ENCODE measurements at regions not wholly inside any gene's neighbourhood (a gene's known extent, or its start where the extent isn't known, plus 50 kb on each side); places are given as distances from the start of the nearest gene placed in this dataset.

DNA sequence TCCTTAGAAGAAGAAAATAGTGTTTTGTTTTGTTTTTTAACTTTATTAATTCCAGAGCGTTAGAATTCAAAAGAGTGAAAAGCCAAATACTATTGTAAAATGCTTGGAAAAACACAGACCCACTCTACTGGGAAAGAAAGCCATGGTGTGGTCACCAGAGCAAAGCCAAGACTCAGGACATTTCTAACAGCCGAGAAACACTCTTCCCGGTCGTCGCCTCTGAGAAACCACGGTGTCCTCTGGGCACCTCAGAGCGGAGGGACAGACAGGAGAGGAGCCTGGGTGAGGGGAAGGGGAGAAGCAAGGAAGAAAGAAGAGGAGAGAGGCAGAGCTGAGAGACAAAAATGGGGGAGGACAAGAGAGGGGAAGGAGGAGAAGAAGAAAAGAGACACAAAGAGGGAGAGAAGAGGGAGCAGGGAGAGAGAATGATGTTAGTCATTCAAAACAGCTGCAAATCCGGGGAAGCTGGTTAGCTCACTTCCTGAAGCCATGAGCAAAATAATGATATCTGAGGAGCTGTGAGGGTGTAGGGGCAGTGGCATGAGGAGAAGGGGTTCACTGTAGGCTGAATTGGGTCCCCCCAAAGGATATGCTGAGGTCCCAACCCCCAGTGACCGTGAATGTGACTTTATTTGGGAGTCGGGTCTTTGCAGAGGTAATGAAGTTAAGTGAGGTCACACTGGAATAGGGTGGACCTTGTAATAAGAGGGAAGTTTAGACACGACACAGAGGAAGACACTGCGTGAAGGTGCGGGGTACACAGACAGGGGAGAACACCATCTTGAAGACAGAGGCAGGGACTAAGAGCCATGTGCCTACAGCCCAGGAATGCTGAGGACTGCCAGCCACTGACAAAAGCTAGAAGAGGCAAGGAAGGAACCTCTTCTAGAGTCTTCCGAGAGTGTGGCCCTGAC is 58.2 kb upstream of the DMRTB1 start:
- Histone ChIP-seq H3K9me3 (ENCODE audit: control insufficient read depth, insufficient read depth, low read length) (no peaks in the 10 kb centered on the region), H3F3A (ENCODE audit: control insufficient read depth, insufficient read depth) (no peaks in the 10 kb centered on the region), H3K27ac (ENCODE audit: low read depth, low read length) (no peak overlapping the region), H3K4me1 (ENCODE audit: control insufficient read depth, low read length) (no peaks in the 10 kb centered on the region), H3K36me3 (ENCODE audit: control insufficient read depth, low read length) (no peaks in the 10 kb centered on the region), H3K4me3 (ENCODE audit: low read length) (no peak overlapping the region), H4K20me1 (ENCODE audit: control insufficient read depth, insufficient read depth, low read depth, low read length) (no peaks in the 10 kb centered on the region), H3K27me3 (ENCODE audit: control insufficient read depth, low read length) (peaks cover 43% of the 10 kb centered on the region), H3K4me2 (ENCODE audit: low read length) (no peak overlapping the region), H3K79me2 (ENCODE audit: control insufficient read depth, low read length) (no peaks in the 10 kb centered on the region), H3K9me2 (replicated peaks; ENCODE audit: control insufficient read depth, low read length) (no peaks in the 10 kb centered on the region)
- TF ChIP-seq, protein P1, sequence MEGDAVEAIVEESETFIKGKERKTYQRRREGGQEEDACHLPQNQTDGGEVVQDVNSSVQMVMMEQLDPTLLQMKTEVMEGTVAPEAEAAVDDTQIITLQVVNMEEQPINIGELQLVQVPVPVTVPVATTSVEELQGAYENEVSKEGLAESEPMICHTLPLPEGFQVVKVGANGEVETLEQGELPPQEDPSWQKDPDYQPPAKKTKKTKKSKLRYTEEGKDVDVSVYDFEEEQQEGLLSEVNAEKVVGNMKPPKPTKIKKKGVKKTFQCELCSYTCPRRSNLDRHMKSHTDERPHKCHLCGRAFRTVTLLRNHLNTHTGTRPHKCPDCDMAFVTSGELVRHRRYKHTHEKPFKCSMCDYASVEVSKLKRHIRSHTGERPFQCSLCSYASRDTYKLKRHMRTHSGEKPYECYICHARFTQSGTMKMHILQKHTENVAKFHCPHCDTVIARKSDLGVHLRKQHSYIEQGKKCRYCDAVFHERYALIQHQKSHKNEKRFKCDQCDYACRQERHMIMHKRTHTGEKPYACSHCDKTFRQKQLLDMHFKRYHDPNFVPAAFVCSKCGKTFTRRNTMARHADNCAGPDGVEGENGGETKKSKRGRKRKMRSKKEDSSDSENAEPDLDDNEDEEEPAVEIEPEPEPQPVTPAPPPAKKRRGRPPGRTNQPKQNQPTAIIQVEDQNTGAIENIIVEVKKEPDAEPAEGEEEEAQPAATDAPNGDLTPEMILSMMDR (IDR thresholded peaks at IDR 0.05; ENCODE audit: low read depth, low read length, poor library complexity, severe bottlenecking): no peak
- no peak for TF ChIP-seq EZH2phosphoT487 (IDR thresholded peaks at IDR 0.05; ENCODE audit: borderline replicate concordance, low read length)

DNA sequence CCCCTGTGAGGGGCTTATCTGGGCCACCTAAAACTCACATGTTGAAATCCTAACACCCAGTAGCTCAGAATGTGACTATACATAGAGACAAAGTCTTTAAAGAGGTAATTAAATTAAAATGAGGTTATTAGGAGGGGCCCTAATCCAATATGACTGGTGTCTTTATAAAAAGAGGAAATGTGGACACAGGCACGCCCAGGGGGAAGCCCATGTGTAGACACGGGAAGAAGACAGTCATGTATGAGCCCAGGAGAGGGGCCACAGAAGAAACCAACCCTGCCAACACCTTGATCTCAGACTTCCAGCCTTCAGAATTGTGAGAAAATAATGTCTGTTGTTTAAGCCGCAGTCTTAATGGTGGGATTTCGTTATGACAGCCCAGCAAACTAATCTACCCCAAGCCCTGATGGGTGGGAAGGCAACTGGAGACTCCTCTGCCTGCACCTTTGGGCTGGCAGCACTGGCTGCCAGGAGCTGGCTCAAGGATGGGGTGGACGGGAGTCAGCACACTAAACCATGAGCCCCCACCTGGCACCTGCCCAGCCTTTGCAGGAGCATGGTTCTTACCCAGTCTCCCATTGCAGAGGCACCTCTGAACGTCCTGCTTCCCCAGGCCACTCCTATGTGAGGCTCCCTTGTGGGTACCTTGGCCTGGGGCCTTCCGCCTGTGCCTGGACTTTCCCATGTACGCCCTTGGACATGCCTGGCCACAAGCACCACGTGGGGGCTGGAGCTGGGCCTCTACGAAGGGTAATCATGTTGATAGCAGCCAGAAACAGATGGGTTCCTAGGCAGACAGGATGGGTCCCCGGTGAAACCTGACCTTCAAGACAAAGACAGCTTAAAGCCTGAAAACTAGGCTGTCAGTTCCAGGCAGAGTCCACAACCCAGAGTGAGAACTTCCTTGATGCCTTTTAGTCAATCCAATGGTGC is 57.1 kb upstream of the DMRTB1 start:
- Histone ChIP-seq H3K4me1 (ENCODE audit: control insufficient read depth, low read length) (no peaks in the 10 kb centered on the region), H3K36me3 (ENCODE audit: control insufficient read depth, low read length) (no peaks in the 10 kb centered on the region), H3K9me3 (ENCODE audit: control insufficient read depth, insufficient read depth, low read length) (no peaks in the 10 kb centered on the region), H3K4me2 (ENCODE audit: low read length) (no peak overlapping the region), H3K4me3 (ENCODE audit: low read length) (no peak overlapping the region), H3K27ac (ENCODE audit: low read depth, low read length) (no peak overlapping the region), H3F3A (ENCODE audit: control insufficient read depth, insufficient read depth) (no peaks in the 10 kb centered on the region), H3K79me2 (ENCODE audit: control insufficient read depth, low read length) (no peaks in the 10 kb centered on the region), H4K20me1 (ENCODE audit: control insufficient read depth, insufficient read depth, low read depth, low read length) (no peaks in the 10 kb centered on the region), H3K27me3 (ENCODE audit: control insufficient read depth, low read length) (peaks cover 39% of the 10 kb centered on the region), H3K9me2 (replicated peaks; ENCODE audit: control insufficient read depth, low read length) (no peaks in the 10 kb centered on the region)
- TF ChIP-seq, protein P1 (IDR thresholded peaks at IDR 0.05; ENCODE audit: low read depth, low read length, poor library complexity, severe bottlenecking): no peak
- TF ChIP-seq EZH2phosphoT487 (IDR thresholded peaks at IDR 0.05; ENCODE audit: borderline replicate concordance, low read length): no peak

DNA sequence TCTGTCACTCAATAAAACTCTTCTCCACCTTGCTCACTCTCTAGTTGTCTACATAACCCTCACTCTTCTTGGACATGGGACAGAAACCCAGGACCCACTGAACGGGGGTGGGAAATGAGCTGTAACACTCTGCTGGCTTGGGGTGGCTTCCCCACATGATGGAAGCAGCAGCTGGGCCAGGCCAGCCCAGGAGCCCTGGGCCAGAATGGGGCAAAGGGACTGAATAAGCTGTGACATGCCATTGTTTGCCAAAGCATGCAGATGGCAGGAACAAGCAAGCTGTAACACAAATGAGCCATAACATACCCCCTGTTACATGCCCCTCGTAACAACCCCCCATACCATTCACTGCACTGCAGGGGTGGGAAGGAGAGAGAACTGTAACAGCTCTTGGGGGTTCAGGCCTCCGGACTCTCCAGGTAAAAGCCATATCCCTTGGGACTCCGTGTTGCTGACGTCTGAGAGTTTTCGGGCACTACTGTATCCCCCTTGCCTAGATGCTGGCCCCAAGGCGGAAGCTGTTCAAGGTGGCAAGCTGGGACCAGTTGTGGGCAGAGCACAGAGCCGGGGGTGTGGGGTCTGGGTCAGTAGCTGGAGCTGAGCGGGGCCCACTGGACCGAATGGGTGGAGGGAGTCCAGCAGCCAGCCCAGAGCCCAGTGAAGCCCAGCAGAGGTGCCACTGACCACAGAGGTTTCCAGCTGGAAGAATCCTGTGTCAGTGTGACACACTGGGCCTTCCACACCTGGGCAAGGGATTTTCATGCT is 56.1 kb upstream of the DMRTB1 start:
- no peaks in the 10 kb centered on the region for H3K36me3 ChIP-seq (ENCODE audit: control insufficient read depth, low read length)
- no peaks in the 10 kb centered on the region for H3K9me2 ChIP-seq (replicated peaks; ENCODE audit: control insufficient read depth, low read length)
- no peaks in the 10 kb centered on the region for H3K79me2 ChIP-seq (ENCODE audit: control insufficient read depth, low read length)
- H3K4me3 ChIP-seq (ENCODE audit: low read length): no peak overlapping the region
- no peaks in the 10 kb centered on the region for H3K9me3 ChIP-seq (ENCODE audit: control insufficient read depth, insufficient read depth, low read length)
- no peaks in the 10 kb centered on the region for H3K4me1 ChIP-seq (ENCODE audit: control insufficient read depth, low read length)
- H4K20me1 ChIP-seq (ENCODE audit: control insufficient read depth, insufficient read depth, low read depth, low read length): no peaks in the 10 kb centered on the region
- H3K4me2 ChIP-seq (ENCODE audit: low read length): no peak overlapping the region
- no peak for TF ChIP-seq EZH2phosphoT487 (IDR thresholded peaks at IDR 0.05; ENCODE audit: borderline replicate concordance, low read length)
- TF ChIP-seq, protein P1 (IDR thresholded peaks at IDR 0.05; ENCODE audit: low read depth, low read length, poor library complexity, severe bottlenecking): no peak
- peaks cover 39% of the 10 kb centered on the region for H3K27me3 ChIP-seq (ENCODE audit: control insufficient read depth, low read length)
- no peaks in the 10 kb centered on the region for H3F3A ChIP-seq (ENCODE audit: control insufficient read depth, insufficient read depth)
- H3K27ac ChIP-seq (ENCODE audit: low read depth, low read length): no peak overlapping the region

Measured in DOHH2 (cell line).